ENCODE measurements at regions not wholly inside any gene's neighbourhood (a gene's known extent, or its start where the extent isn't known, plus 50 kb on each side); places are given as distances from the start of the nearest gene placed in this dataset.

DNA sequence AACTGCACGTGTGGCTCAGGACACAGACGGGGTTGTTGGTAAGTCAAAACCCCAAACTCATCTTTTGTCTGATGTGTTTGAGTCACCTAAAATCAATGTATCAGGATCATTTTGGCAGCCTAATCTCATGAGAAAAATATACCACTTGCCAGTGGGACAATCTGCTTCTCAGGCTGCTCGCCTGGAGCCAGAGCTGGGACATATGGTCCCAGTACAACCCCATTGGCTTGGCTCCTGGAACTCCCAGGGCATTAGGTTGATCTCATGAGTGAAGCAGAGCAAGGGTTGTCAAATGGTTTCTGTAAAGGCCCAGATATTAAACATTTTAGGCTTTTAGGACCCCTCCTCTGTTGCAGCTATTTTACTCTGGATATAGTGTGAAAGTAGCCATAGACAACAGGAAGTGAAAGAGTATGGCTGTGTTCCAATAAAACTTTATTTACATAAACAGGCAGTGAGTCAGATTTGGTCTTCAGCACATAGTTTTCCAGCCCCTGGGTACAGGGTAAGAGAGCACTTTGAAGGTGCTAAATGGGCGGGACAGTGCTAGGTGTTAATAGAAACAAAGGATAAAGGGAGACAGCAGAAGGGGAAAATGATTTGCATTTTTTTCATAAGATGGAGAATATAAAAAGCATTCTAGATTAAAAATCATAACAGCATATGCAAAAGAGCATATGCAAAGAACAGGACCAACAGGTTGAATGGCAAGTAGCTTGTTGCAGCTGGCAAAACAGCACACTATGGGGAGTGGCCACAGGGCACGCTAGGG is 290.8 kb downstream of the KCNS3 start:
- no peaks in the 10 kb centered on the region for H3K9me3 Mint-ChIP-seq
- intact Hi-C loops (cut with micrococcal nuclease): no loop called here
- no peak for DNase-seq
- H3K4me3 Mint-ChIP-seq: no peak overlapping the region
- H3K27me3 Mint-ChIP-seq: no peaks in the 10 kb centered on the region
- no peaks in the 10 kb centered on the region for H3K4me1 Mint-ChIP-seq
- H3K27ac Mint-ChIP-seq: no peak overlapping the region
- no peaks in the 10 kb centered on the region for H3K36me3 Mint-ChIP-seq (ENCODE audit: low read depth)

DNA sequence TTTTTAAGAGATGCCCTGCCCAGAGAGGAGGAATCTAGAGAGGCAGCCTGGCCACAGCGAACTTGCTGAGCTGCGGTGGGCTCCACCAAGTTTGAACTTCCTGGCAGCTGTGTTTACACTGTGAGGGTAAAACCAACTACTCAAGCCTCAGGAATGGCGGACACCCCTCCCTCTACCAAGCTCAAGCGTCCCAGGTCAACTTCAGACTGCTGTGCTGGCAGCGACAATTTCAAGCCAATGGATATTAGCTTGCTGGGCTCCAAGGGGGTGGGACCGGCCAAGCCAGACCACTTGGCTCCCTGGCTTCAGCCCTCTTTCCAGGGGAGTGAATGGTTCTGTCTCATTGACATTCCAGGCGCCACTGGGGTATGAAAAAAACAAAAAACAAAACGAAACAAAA is 289.4 kb downstream of the KCNS3 start:
- Mint-ChIP-seq H3K36me3 (ENCODE audit: low read depth) (no peaks in the 10 kb centered on the region), H3K27ac (no peak overlapping the region), H3K27me3 (no peaks in the 10 kb centered on the region), H3K9me3 (no peaks in the 10 kb centered on the region), H3K4me1 (no peaks in the 10 kb centered on the region), H3K4me3 (no peak overlapping the region)
- intact Hi-C loops (cut with micrococcal nuclease): no loop called here
- DNase-seq: no peak

- Mint-ChIP-seq H3K4me1 (no peaks in the 10 kb centered on the region), H3K9me3 (no peaks in the 10 kb centered on the region), H3K4me3 (no peak overlapping the region), H3K27me3 (no peaks in the 10 kb centered on the region), H3K27ac (no peak overlapping the region), H3K36me3 (ENCODE audit: low read depth) (no peaks in the 10 kb centered on the region)
- intact Hi-C loops (cut with micrococcal nuclease): no loop called here
- DNase-seq: no peak
Observed at GRCh38 chr2:18161681-18162080, 283.2 kb downstream of the KCNS3 start.

DNA sequence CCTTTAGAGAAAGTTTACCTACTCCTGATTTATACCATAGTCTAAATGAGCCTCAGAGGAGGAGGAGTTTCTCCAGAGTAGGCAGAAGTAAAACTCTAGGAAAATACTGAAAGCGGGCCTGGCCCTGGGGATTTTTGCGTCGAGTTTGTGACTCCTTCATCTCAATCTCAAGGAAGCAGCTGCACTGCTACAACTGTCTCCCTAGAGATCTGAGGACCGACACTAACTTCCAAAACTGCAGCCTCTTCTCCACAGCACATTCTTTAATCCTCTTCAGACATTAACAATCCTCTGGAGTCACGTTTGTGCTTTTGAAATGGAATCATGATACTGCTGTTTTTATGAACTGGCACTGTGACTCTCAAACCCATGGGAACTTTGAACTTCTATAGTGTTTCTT is 281.4 kb downstream of the KCNS3 start:
- no peaks in the 10 kb centered on the region for H3K9me3 Mint-ChIP-seq
- intact Hi-C loops (cut with micrococcal nuclease): no loop called here
- H3K27me3 Mint-ChIP-seq: no peaks in the 10 kb centered on the region
- no peaks in the 10 kb centered on the region for H3K36me3 Mint-ChIP-seq (ENCODE audit: low read depth)
- no peak overlapping the region for H3K4me3 Mint-ChIP-seq
- DNase-seq: no peak
- no peaks in the 10 kb centered on the region for H3K4me1 Mint-ChIP-seq
- no peak overlapping the region for H3K27ac Mint-ChIP-seq

DNA sequence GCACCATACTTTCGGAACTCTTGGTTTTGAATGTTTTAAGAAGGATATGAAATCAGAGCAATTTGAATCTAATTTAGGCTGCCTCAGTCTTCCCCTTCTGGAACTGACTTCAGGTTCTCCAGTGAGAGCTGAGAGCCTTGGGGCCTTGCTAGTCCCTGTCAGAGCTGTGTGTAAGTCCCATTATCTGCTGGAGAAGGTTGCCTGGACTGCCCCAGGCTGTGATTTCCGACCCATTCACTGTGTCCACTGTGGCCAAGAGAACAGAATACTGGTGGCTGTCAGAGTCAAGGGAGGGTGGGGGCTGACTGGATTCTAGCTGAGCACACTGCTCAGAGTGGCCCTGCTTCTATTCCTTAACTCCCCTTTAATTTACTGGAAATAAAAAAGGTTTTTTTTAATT is 278.0 kb downstream of the KCNS3 start:
- H3K27ac Mint-ChIP-seq: no peak overlapping the region
- intact Hi-C loops (cut with micrococcal nuclease): no loop called here
- H3K27me3 Mint-ChIP-seq: no peaks in the 10 kb centered on the region
- H3K4me1 Mint-ChIP-seq: no peaks in the 10 kb centered on the region
- H3K4me3 Mint-ChIP-seq: no peak overlapping the region
- no peaks in the 10 kb centered on the region for H3K9me3 Mint-ChIP-seq
- no peak for DNase-seq
- H3K36me3 Mint-ChIP-seq (ENCODE audit: low read depth): no peaks in the 10 kb centered on the region

DNA sequence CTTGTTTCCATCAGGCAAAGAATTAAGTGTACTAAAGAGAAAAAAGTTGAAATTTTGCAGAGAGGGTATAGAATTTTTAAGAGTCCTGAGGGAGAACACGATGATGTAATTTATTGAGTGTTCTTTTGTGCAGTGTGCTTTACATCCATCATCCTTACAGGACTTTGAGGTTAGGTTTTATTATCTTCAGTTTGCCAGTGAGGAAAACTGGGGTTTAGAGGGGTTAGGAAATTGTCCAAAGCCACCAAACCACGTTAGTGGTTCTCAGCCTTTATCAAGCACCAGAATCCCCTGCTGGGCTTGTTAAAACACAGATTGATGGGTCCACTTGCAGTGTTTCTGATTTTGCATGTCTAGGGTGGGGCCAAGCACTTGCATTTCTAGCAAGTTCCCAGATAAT is 277.5 kb downstream of the KCNS3 start:
- H3K36me3 Mint-ChIP-seq (ENCODE audit: low read depth): no peaks in the 10 kb centered on the region
- H3K27ac Mint-ChIP-seq: no peak overlapping the region
- no peaks in the 10 kb centered on the region for H3K27me3 Mint-ChIP-seq
- no peak for DNase-seq
- no peak overlapping the region for H3K4me3 Mint-ChIP-seq
- H3K9me3 Mint-ChIP-seq: no peaks in the 10 kb centered on the region
- intact Hi-C loops (cut with micrococcal nuclease): no loop called here
- no peaks in the 10 kb centered on the region for H3K4me1 Mint-ChIP-seq

DNA sequence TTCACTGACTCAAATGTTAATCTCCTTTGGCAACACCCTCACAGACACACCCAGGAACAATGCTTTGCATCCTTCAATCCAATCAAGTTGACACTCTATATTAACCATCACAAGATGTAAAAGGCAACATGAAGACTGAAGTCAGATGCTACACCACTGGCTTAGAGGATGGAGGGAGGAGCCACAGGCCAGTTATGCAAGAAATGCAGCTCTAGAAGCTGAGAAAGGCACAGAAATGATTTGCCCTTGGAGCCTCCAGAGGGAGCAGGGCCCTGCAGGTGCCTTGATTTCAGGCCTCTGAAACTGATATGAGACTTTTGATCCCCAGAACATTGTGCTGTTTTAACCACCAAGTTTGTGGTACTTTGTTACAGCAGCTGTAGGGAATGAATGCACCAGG is 276.3 kb downstream of the KCNS3 start:
- Mint-ChIP-seq H3K4me1 (no peaks in the 10 kb centered on the region), H3K36me3 (ENCODE audit: low read depth) (no peaks in the 10 kb centered on the region)

DNA sequence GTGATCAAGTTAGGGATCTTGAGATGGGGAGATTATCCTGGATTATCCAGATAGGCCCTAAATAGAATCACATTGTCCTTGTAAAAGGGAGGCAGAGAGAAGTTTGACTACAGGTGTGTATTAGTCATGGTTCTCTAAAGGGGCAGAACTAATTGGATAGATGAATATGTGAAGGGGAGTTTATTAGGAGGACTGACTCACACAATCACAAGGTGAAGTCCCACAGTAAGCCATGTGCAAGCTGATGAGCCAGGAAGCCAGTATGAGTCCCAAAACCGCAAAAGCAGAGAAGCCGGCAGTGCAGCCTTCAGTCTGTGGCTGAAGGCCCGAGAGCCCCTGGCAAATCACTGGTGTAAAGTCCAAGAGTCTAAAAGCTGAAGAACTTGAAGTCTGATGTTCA is 275.8 kb downstream of the KCNS3 start:
- no peaks in the 10 kb centered on the region for H3K4me1 Mint-ChIP-seq
- intact Hi-C loops (cut with micrococcal nuclease): no loop called here
- no peak overlapping the region for H3K4me3 Mint-ChIP-seq
- H3K27ac Mint-ChIP-seq: no peak overlapping the region
- no peaks in the 10 kb centered on the region for H3K27me3 Mint-ChIP-seq
- no peaks in the 10 kb centered on the region for H3K36me3 Mint-ChIP-seq (ENCODE audit: low read depth)
- no peak for DNase-seq
- no peaks in the 10 kb centered on the region for H3K9me3 Mint-ChIP-seq

More for the DNA sequence above, 276.3 kb downstream of the KCNS3 start:
- H3K27me3 Mint-ChIP-seq: no peaks in the 10 kb centered on the region
- no peak overlapping the region for H3K27ac Mint-ChIP-seq
- intact Hi-C loops (cut with micrococcal nuclease): no loop called here
- DNase-seq: no peak
- H3K4me3 Mint-ChIP-seq: no peak overlapping the region
- H3K9me3 Mint-ChIP-seq: no peaks in the 10 kb centered on the region

GRCh38 chr2:18153741-18154140 is 275.3 kb downstream of the KCNS3 start:
- DNase-seq: no peak
- H3K4me1 Mint-ChIP-seq: no peaks in the 10 kb centered on the region
- H3K36me3 Mint-ChIP-seq (ENCODE audit: low read depth): no peaks in the 10 kb centered on the region
- no peak overlapping the region for H3K27ac Mint-ChIP-seq
- intact Hi-C loops (cut with micrococcal nuclease): no loop called here
- H3K4me3 Mint-ChIP-seq: no peak overlapping the region
- H3K9me3 Mint-ChIP-seq: no peaks in the 10 kb centered on the region
- no peaks in the 10 kb centered on the region for H3K27me3 Mint-ChIP-seq

GRCh38 chr2:18151237-18151636 is 272.8 kb downstream of the KCNS3 start:
- Mint-ChIP-seq H3K36me3 (ENCODE audit: low read depth) (no peaks in the 10 kb centered on the region), H3K9me3 (no peaks in the 10 kb centered on the region), H3K4me1 (no peaks in the 10 kb centered on the region), H3K27ac (no peak overlapping the region), H3K27me3 (no peaks in the 10 kb centered on the region), H3K4me3 (no peak overlapping the region)
- no peak for DNase-seq
- intact Hi-C loops (cut with micrococcal nuclease): no loop called here

- no peaks in the 10 kb centered on the region for H3K36me3 Mint-ChIP-seq (ENCODE audit: low read depth)
- H3K27ac Mint-ChIP-seq: no peak overlapping the region
- no peak for DNase-seq
- H3K9me3 Mint-ChIP-seq: no peaks in the 10 kb centered on the region
- intact Hi-C loops (cut with micrococcal nuclease): loop anchor here (2.0 kb wide), 1 partner anchor 299 kb away; no protein-coding TSS in a partner anchor
- H3K4me3 Mint-ChIP-seq: no peak overlapping the region
- no peaks in the 10 kb centered on the region for H3K27me3 Mint-ChIP-seq
- H3K4me1 Mint-ChIP-seq: no peaks in the 10 kb centered on the region
Observed at GRCh38 chr2:18149660-18150246, 271.3 kb downstream of the KCNS3 start.

- intact Hi-C loops (cut with micrococcal nuclease): no loop called here
- no peak for DNase-seq
- H3K27ac Mint-ChIP-seq: no peak overlapping the region
- H3K9me3 Mint-ChIP-seq: no peaks in the 10 kb centered on the region
- no peak overlapping the region for H3K4me3 Mint-ChIP-seq
- no peaks in the 10 kb centered on the region for H3K27me3 Mint-ChIP-seq
- H3K4me1 Mint-ChIP-seq: peaks cover 4% of the 10 kb centered on the region
- no peaks in the 10 kb centered on the region for H3K36me3 Mint-ChIP-seq (ENCODE audit: low read depth)
Observed at GRCh38 chr2:18136881-18137475, 258.5 kb downstream of the KCNS3 start.

- no peaks in the 10 kb centered on the region for H3K27me3 Mint-ChIP-seq
- no peaks in the 10 kb centered on the region for H3K9me3 Mint-ChIP-seq
- no peak overlapping the region for H3K4me3 Mint-ChIP-seq
- H3K4me1 Mint-ChIP-seq: peaks cover 4% of the 10 kb centered on the region
- no peaks in the 10 kb centered on the region for H3K36me3 Mint-ChIP-seq (ENCODE audit: low read depth)
- intact Hi-C loops (cut with micrococcal nuclease): no loop called here
- H3K27ac Mint-ChIP-seq: no peak overlapping the region
- no peak for DNase-seq
Observed at GRCh38 chr2:18133310-18133709, 254.8 kb downstream of the KCNS3 start.

GRCh38 chr2:18132697-18133096 is 254.2 kb downstream of the KCNS3 start:
- no peak for DNase-seq
- H3K9me3 Mint-ChIP-seq: no peaks in the 10 kb centered on the region
- H3K4me3 Mint-ChIP-seq: no peak overlapping the region
- no peaks in the 10 kb centered on the region for H3K27me3 Mint-ChIP-seq
- H3K36me3 Mint-ChIP-seq (ENCODE audit: low read depth): no peaks in the 10 kb centered on the region
- intact Hi-C loops (cut with micrococcal nuclease): no loop called here
- H3K4me1 Mint-ChIP-seq: peaks cover 4% of the 10 kb centered on the region
- no peak overlapping the region for H3K27ac Mint-ChIP-seq
